Glomerular endothelial cell (primary cell): ENCODE measurements at regions not wholly inside any gene's neighbourhood (a gene's known extent, or its start where the extent isn't known, plus 50 kb on each side); places are given as distances from the start of the nearest gene placed in this dataset.
"Not testable (repeated sequence)": the region's sequence is repeated elsewhere in the genome, so short reads cannot be mapped to it uniquely, and the experiment has no call there.

Source experiments
- DNase-seq: peaks from one replicate; pipeline ENCODE4 v3.0.0-alpha.2; 2011; ENCODE audit warnings: low read depth, low spot score; ENCODE audit errors: extremely low read depth

GRCh38 chr12:61161961-61162360 is 1098.2 kb upstream of the USP15 start:
- no peak for DNase-seq

- no peak for DNase-seq
These were observed 1071.2 kb upstream of the USP15 start for GRCh38 chr12:61188801-61189595.

GRCh38 chr12:61213646-61214045 is 1046.6 kb upstream of the USP15 start:
- no peak for DNase-seq

GRCh38 chr12:61220337-61220736 is 1039.9 kb upstream of the USP15 start:
- DNase-seq = no peak

GRCh38 chr12:61232040-61232439 is 1028.2 kb upstream of the USP15 start:
- no peak for DNase-seq

- no peak for DNase-seq
These were observed 1009.9 kb upstream of the USP15 start for GRCh38 chr12:61250303-61250702.

GRCh38 chr12:61251076-61251475 is 1009.1 kb upstream of the USP15 start:
- DNase-seq = no peak

- DNase-seq = no peak
These were observed 1006.0 kb upstream of the USP15 start for GRCh38 chr12:61254225-61254624.

- DNase-seq = not testable (repeated sequence)
These were observed 995.9 kb upstream of the USP15 start for GRCh38 chr12:61264294-61264693.

- DNase-seq = no peak
These were observed 992.7 kb upstream of the USP15 start for GRCh38 chr12:61267474-61267873.

- no peak for DNase-seq
These were observed 987.8 kb upstream of the USP15 start for GRCh38 chr12:61272441-61272840.

GRCh38 chr12:61282790-61283575 is 977.2 kb upstream of the USP15 start:
- DNase-seq = no peak

GRCh38 chr12:61290473-61290872 is 969.7 kb upstream of the USP15 start:
- DNase-seq = no peak

- DNase-seq = no peak
These were observed 968.6 kb upstream of the USP15 start for GRCh38 chr12:61291647-61292046.

- DNase-seq = not testable (repeated sequence)
These were observed 966.2 kb upstream of the USP15 start for GRCh38 chr12:61294011-61294410.

GRCh38 chr12:61301817-61302216 is 958.4 kb upstream of the USP15 start:
- no peak for DNase-seq

GRCh38 chr12:61302282-61302681 is 957.9 kb upstream of the USP15 start:
- DNase-seq = no peak

GRCh38 chr12:61308220-61308619 is 952.0 kb upstream of the USP15 start:
- DNase-seq = no peak

GRCh38 chr12:61311413-61311812 is 948.8 kb upstream of the USP15 start:
- no peak for DNase-seq

- no peak for DNase-seq
These were observed 911.3 kb upstream of the USP15 start for GRCh38 chr12:61348871-61349270.

GRCh38 chr12:61355105-61355504 is 905.1 kb upstream of the USP15 start:
- DNase-seq = no peak

GRCh38 chr12:61356485-61356884 is 903.7 kb upstream of the USP15 start:
- no peak for DNase-seq
